ENCODE measurements at regions not wholly inside any gene's neighbourhood (a gene's known extent, or its start where the extent isn't known, plus 50 kb on each side); places are given as distances from the start of the nearest gene placed in this dataset.

GRCh38 chr2:2547911-2548310 is 216.8 kb upstream of the MYT1L start:
- Histone ChIP-seq H3K4me2 (no peak overlapping the region), H3K4me1 (ENCODE audit: control insufficient read depth in 1 of 2, insufficient read depth in 2 of 2, low read depth in 1 of 2, low read length in 1 of 2) (peaks cover 0 to 8% of the 10 kb centered on the region in 2 experiments; a peak in 1 of 4 replicates), H3K9me2 (no peaks in the 10 kb centered on the region), H3F3A (replicated peaks; ENCODE audit: insufficient read depth) (no peaks in the 10 kb centered on the region), H2AFZ (ENCODE audit: low read depth) (no peak overlapping the region), H3K9ac (no peak overlapping the region), H3K36me3 (replicated peaks in 1 of 2; ENCODE audit: control insufficient read depth in 1 of 2, insufficient read depth in 2 of 2, low read length in 1 of 2) (no peaks in the 10 kb centered on the region), H3K27me3 (ENCODE audit: insufficient read depth) (no peaks in the 10 kb centered on the region), H3K27ac (ENCODE audit: low read depth in 2 of 2, low read length in 1 of 2) (no peak overlapping the region), H3K79me2 (ENCODE audit: insufficient read depth) (no peaks in the 10 kb centered on the region), H3K9me3 (no peaks in the 10 kb centered on the region), H3K4me3 (ENCODE audit: low read depth in 2 of 2, low read length in 1 of 2) (no peak overlapping the region), H4K20me1 (ENCODE audit: insufficient read depth) (no peaks in the 10 kb centered on the region)
- TF ChIP-seq RCOR1 (IDR thresholded peaks at IDR 0.05; ENCODE audit: low read length), result no peak
- TF ChIP-seq REST (IDR thresholded peaks at IDR 0.05; ENCODE audit: low read depth, low read length), result no peak
- TF ChIP-seq MXI1 (IDR thresholded peaks at IDR 0.05; ENCODE audit: low read depth, low read length), result no peak
- TF ChIP-seq JUND (IDR thresholded peaks at IDR 0.05), result no peak
- no peak for TF ChIP-seq MAX (IDR thresholded peaks at IDR 0.05; ENCODE audit: low read depth)
- no peak for TF ChIP-seq ELF1 (IDR thresholded peaks at IDR 0.05)
- TF ChIP-seq TEAD4 (IDR thresholded peaks at IDR 0.05; ENCODE audit: borderline replicate concordance, insufficient read depth), result no peak
- ChIA-PET POLR2A (no interaction called here), CTCF (no interaction called here)
- DNase-seq, result no peak
- WGBS (ENCODE audit: low lambda C conversion rate), result 16% methylated on average over 4 of the region's 4 CpGs

- H3K4me1 ChIP-seq (ENCODE audit: control insufficient read depth in 1 of 2, insufficient read depth in 2 of 2, low read depth in 1 of 2, low read length in 1 of 2), result peaks cover 0 to 8% of the 10 kb centered on the region in 2 experiments; a peak in 1 of 4 replicates
- H3K9ac ChIP-seq, result no peak overlapping the region
- no peak overlapping the region for H3K4me3 ChIP-seq (ENCODE audit: low read depth in 2 of 2, low read length in 1 of 2)
- H3K27me3 ChIP-seq (ENCODE audit: insufficient read depth), result no peaks in the 10 kb centered on the region
- no peak overlapping the region for H2AFZ ChIP-seq (ENCODE audit: low read depth)
- DNase-seq, result no peak
- no peaks in the 10 kb centered on the region for H4K20me1 ChIP-seq (ENCODE audit: insufficient read depth)
- no peaks in the 10 kb centered on the region for H3K9me3 ChIP-seq
- POLR2A ChIA-PET, result no interaction called here
- CTCF ChIA-PET, result no interaction called here
- no peaks in the 10 kb centered on the region for H3K36me3 ChIP-seq (replicated peaks in 1 of 2; ENCODE audit: control insufficient read depth in 1 of 2, insufficient read depth in 2 of 2, low read length in 1 of 2)
- H3K79me2 ChIP-seq (ENCODE audit: insufficient read depth), result no peaks in the 10 kb centered on the region
- no peaks in the 10 kb centered on the region for H3K9me2 ChIP-seq
- WGBS (ENCODE audit: low lambda C conversion rate), result 28% methylated on average over 3 of the region's 3 CpGs
- no peak overlapping the region for H3K4me2 ChIP-seq
- H3F3A ChIP-seq (replicated peaks; ENCODE audit: insufficient read depth), result no peaks in the 10 kb centered on the region
- H3K27ac ChIP-seq (ENCODE audit: low read depth in 2 of 2, low read length in 1 of 2), result no peak overlapping the region
- no peak for TF ChIP-seq RFX5 (IDR thresholded peaks at IDR 0.05; ENCODE audit: low read length)
- no peak for TF ChIP-seq IRF3 (IDR thresholded peaks at IDR 0.05; ENCODE audit: low read depth, low read length)
- TF ChIP-seq SMC3 (IDR thresholded peaks at IDR 0.05; ENCODE audit: low read depth, low read length), result no peak
- no peak for TF ChIP-seq TEAD4 (IDR thresholded peaks at IDR 0.05; ENCODE audit: borderline replicate concordance, insufficient read depth)
- no peak for TF ChIP-seq MAX (IDR thresholded peaks at IDR 0.05; ENCODE audit: low read depth)
- no peak for TF ChIP-seq EZH2phosphoT487 (IDR thresholded peaks at IDR 0.05; ENCODE audit: borderline replicate concordance, low read depth)
- no peak for TF ChIP-seq YY1 (IDR thresholded peaks at IDR 0.05; ENCODE audit: low read depth)
- no peak for TF ChIP-seq FOXJ3 (CRISPR knock-in tag; IDR thresholded peaks at IDR 0.05)
- no peak for TF ChIP-seq TCF12 (IDR thresholded peaks at IDR 0.05)
- no peak for TF ChIP-seq EP300 (IDR thresholded peaks at IDR 0.05; ENCODE audit: borderline replicate concordance in 1 of 2, low read depth in 1 of 2, low read length in 1 of 2)
- TF ChIP-seq RCOR1 (IDR thresholded peaks at IDR 0.05; ENCODE audit: low read length), result no peak
- no peak for TF ChIP-seq NFIC (IDR thresholded peaks at IDR 0.05; ENCODE audit: borderline replicate concordance)
Measured at GRCh38 chr2:2547451-2547850, 216.4 kb upstream of the MYT1L start.
